HFF-Myc (cell line): ENCODE measurements at regions not wholly inside any gene's neighbourhood (a gene's known extent, or its start where the extent isn't known, plus 50 kb on each side); places are given as distances from the start of the nearest gene placed in this dataset.

ENCODE experiments used
- DNase-seq: peaks from one replicate; pipeline ENCODE4 v3.0.0-alpha.2; 2011; ENCODE audit warnings: low read depth; ENCODE audit errors: extremely low read depth
- H3K4me3 ChIP-seq: replicated peaks from 2 replicates; pipeline ENCODE4 v1.5.1; 2011; ENCODE audit warnings: low read depth, mild to moderate bottlenecking, control low read depth, low read length
- TF ChIP-seq, protein P1 (sequence below): IDR thresholded peaks from 2 replicates; pipeline ENCODE4 v1.5.1; 2012; ENCODE audit warnings: mild to moderate bottlenecking, low read depth, low read length, control low read depth; ENCODE audit errors: missing control alignments

DNA sequence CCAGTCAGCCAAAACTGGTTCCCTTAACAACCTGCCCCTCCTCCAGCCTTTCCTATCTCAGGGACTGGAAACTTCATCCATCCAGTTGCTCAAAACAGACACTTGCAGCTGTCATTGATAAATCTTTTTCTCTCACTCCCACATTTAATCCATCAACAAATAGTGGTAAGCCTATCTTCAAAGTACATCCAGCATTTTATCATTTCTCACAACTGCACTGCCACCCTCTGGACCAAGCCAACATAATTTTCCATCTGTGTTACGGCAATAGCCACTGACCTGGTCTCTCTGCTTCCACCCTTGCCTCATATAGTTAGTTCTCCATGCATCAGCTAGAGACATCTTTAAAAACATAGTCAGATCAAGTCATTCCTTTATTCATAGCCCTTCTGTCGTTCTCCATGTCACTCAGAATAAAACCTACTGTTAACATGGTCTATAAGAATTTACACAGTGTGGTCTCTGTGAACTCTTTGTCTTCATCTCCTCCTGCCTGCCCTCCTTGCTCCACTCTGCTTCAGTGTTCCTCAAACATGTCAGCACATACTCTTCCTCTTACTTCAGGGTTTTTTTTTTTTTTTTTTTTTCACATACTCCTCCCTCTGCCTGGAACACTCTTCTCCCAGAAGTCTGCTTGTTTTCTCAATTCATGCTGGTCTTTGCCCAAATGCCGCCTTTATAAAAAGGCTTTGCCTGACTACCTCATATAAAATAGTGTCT, 102.5 kb upstream of the COL6A5 start:
- DNase-seq: no peak
- TF ChIP-seq, protein P1, sequence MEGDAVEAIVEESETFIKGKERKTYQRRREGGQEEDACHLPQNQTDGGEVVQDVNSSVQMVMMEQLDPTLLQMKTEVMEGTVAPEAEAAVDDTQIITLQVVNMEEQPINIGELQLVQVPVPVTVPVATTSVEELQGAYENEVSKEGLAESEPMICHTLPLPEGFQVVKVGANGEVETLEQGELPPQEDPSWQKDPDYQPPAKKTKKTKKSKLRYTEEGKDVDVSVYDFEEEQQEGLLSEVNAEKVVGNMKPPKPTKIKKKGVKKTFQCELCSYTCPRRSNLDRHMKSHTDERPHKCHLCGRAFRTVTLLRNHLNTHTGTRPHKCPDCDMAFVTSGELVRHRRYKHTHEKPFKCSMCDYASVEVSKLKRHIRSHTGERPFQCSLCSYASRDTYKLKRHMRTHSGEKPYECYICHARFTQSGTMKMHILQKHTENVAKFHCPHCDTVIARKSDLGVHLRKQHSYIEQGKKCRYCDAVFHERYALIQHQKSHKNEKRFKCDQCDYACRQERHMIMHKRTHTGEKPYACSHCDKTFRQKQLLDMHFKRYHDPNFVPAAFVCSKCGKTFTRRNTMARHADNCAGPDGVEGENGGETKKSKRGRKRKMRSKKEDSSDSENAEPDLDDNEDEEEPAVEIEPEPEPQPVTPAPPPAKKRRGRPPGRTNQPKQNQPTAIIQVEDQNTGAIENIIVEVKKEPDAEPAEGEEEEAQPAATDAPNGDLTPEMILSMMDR: peak; percentile 23
- no peak overlapping the region for H3K4me3 ChIP-seq

DNA sequence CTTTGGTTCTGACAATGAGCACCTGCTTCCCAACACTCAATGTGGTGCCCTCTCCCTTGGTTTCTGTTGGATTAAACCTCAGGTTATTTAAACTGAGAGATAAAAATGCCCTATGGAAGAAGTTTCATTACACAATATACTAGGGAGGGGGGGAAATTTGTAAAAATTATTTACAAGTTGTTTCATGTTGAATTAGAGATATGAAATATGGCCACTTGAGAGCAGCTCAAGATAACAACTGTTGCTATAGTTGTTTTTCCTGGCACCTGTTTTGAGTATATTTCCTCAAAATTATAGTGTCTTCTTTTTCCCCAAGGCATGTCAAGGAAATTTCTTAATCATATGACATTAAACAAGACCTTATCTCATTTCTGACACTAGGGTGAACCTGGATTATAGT, 101.7 kb upstream of the COL6A5 start:
- no peak for DNase-seq
- TF ChIP-seq, protein P1: no peak
- H3K4me3 ChIP-seq: no peak overlapping the region

DNA sequence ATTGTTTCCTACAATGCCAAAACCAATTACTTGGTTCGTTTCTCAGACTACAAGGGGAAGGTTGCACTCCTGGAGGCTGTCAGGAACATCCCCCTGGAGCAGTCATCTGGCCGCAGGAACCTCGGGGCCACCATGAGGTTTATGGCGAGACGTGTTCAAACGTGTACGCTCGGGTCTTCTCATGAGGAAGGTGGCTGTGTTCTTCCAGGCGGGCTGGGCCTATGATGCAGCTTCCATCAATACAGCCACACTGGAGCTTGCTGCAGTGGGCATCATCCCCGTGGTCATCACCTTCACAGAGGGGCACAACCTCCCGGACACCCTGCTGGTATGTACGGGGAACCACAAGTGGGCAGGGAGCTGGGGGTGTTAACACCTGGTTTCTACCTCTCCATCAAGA, 94.5 kb upstream of the COL6A5 start:
- H3K4me3 ChIP-seq: no peak overlapping the region
- DNase-seq: no peak
- TF ChIP-seq, protein P1: no peak

DNA sequence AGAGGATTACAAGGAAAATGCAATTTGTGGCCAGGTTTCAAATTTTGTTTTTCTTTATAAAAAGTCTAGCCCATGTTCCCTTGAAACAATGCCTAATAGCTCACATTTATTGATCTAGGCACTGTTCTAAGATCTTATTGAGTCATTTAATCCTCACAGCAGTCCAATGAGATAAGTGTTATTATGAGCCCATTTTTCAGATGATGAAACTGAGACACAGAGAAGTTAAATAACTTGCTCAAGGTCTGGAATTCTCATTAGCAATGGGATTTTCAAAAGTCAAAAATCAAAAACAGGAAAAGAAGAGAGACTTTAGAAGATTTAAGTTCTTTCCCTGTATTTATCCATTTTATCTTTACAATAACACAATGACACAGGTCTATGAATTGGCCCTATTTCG, 90.0 kb upstream of the COL6A5 start:
- TF ChIP-seq, protein P1: no peak
- DNase-seq: no peak
- no peak overlapping the region for H3K4me3 ChIP-seq

DNA sequence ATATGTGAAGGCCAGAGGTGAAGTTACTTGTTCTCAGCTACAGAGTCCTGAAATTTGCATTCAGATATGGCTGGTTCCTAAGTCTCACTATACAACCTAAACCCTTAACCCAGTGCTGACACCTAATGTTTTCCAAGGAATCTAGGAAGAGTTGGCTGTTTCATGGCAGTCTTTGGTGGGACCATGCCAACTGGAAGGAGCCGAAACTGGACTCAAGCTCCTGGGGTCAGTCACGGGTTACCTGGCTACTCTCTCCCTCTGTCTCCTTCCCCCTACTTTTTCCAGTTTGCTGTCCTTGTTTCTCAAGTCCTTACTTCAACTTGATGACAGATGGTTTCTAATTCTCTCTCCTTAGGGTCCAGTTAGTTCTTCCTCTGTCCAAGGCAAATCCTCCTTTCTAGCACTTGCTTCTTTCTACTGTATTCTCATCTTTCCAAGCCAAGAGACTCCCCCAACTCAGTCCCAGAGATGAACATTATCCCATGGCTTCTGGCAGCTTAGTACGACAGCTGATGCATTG, 88.6 kb upstream of the COL6A5 start:
- H3K4me3 ChIP-seq: no peak overlapping the region
- TF ChIP-seq, protein P1: no peak
- DNase-seq: no peak

DNA sequence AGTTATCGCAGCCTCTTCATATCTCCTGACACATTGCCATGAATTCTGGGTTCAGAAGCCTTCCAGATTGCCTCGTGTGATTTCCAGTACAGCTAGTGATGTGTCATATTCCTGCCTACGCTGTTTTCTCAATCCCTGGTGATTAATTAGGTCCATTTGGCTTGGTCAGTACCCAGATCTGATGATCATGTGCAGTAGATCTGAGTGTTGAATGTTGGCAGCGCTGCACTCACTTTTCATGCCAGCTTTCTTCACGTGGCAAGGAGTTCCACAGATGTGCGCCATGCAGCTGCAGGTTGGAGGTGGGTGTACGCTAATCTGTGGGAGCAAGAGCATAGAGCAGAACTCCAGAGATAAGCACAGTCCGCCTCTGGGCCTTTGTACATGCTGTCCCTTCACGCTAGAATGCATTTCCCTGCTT, 86.9 kb upstream of the COL6A5 start:
- H3K4me3 ChIP-seq: no peak overlapping the region
- TF ChIP-seq, protein P1: no peak
- DNase-seq: peak; percentile 15
